H1 (cell line): ENCODE measurements at regions not wholly inside any gene's neighbourhood (a gene's known extent, or its start where the extent isn't known, plus 50 kb on each side); places are given as distances from the start of the nearest gene placed in this dataset.

Source experiments
- ASH2L ChIP-seq: fragments of 200-600, 300-600 bp; sonication (generic); IDR thresholded peaks from one replicate; pipeline ENCODE4 v1.7.1; 2017; ENCODE audit warnings: low read length
- EP300 ChIP-seq, 2 experiments: IDR thresholded peaks; 1 replicate in 1 of 2; 2 replicates in 1 of 2; pipeline ENCODE4 v1.6.1; 2011 to 2012; ENCODE audit warnings: low read depth in 2 of 2, low read length in 2 of 2, mild to moderate bottlenecking in 2 of 2, borderline replicate concordance in 1 of 2, inconsistent platforms in 1 of 2, moderate library complexity in 1 of 2
- HDAC2 ChIP-seq, 2 experiments: fragments of 300-600 bp in 1 of 2; sonication (generic) in 1 of 2; IDR thresholded peaks; 2 replicates each; pipeline ENCODE4 v1.6.1; 2011 to 2012; ENCODE audit warnings: low read depth in 2 of 2, low read length in 2 of 2, mild to moderate bottlenecking in 2 of 2, moderate library complexity in 2 of 2, borderline replicate concordance in 1 of 2, inconsistent platforms in 1 of 2
- KDM5A ChIP-seq: fragments of 200-600 bp; IDR thresholded peaks from 2 replicates; pipeline ENCODE4 v1.7.1; 2012; ENCODE audit warnings: mild to moderate bottlenecking, low read length, inconsistent platforms, mixed read lengths
- POLR2A ChIP-seq, 2 experiments: IDR thresholded peaks; 1 replicate in 1 of 2; 2 replicates in 1 of 2; pipeline ENCODE4 v1.6.1; 2011; ENCODE audit warnings: low read depth in 2 of 2, low read length in 2 of 2, mild to moderate bottlenecking in 2 of 2; ENCODE audit errors: control extremely low read depth in 1 of 2
- RAD21 ChIP-seq, 2 experiments: IDR thresholded peaks in 1 of 2; conservative IDR thresholded peaks in 1 of 2; 2 replicates each; pipeline ENCODE4 v1.6.1; 2011; ENCODE audit warnings: low read depth in 2 of 2, low read length in 2 of 2, improper control_type of control experiment in 1 of 2, inconsistent platforms in 1 of 2, mild to moderate bottlenecking in 1 of 2, moderate library complexity in 1 of 2
- RFX5 ChIP-seq: IDR thresholded peaks from 2 replicates; pipeline ENCODE4 v1.6.1; 2011; ENCODE audit warnings: low read depth, low read length, improper control_type of control experiment, borderline replicate concordance
- SAP30 ChIP-seq: fragments of 300-600 bp; sonication (generic); IDR thresholded peaks from 2 replicates; pipeline ENCODE4 v1.7.1; 2012; ENCODE audit warnings: low read length, moderate library complexity, mild to moderate bottlenecking, inconsistent platforms; ENCODE audit not compliant: insufficient read depth, insufficient replicate concordance
- SIN3A ChIP-seq, 2 experiments: IDR thresholded peaks in 1 of 2; conservative IDR thresholded peaks in 1 of 2; 2 replicates each; pipeline ENCODE4 v1.6.1; 2011 to 2012; ENCODE audit warnings: low read length in 2 of 2, improper control_type of control experiment in 1 of 2, low read depth in 1 of 2, mild to moderate bottlenecking in 1 of 2
- SP4 ChIP-seq: IDR thresholded peaks from 2 replicates; pipeline ENCODE4 v1.6.1; 2012; ENCODE audit warnings: low read length, inconsistent platforms
- TF ChIP-seq, protein P1 (sequence below), 3 experiments: IDR thresholded peaks; 1 replicate in 2 of 3; 2 replicates in 1 of 3; pipeline versions ENCODE4 v1.5.1 to v1.6.1; 2011; ENCODE audit warnings: low read length in 3 of 3, mild to moderate bottlenecking in 3 of 3, inconsistent platforms in 2 of 3, low read depth in 1 of 3, moderate library complexity in 1 of 3; ENCODE audit not compliant: insufficient read depth in 1 of 3; ENCODE audit errors: control extremely low read depth in 1 of 3

DNA sequence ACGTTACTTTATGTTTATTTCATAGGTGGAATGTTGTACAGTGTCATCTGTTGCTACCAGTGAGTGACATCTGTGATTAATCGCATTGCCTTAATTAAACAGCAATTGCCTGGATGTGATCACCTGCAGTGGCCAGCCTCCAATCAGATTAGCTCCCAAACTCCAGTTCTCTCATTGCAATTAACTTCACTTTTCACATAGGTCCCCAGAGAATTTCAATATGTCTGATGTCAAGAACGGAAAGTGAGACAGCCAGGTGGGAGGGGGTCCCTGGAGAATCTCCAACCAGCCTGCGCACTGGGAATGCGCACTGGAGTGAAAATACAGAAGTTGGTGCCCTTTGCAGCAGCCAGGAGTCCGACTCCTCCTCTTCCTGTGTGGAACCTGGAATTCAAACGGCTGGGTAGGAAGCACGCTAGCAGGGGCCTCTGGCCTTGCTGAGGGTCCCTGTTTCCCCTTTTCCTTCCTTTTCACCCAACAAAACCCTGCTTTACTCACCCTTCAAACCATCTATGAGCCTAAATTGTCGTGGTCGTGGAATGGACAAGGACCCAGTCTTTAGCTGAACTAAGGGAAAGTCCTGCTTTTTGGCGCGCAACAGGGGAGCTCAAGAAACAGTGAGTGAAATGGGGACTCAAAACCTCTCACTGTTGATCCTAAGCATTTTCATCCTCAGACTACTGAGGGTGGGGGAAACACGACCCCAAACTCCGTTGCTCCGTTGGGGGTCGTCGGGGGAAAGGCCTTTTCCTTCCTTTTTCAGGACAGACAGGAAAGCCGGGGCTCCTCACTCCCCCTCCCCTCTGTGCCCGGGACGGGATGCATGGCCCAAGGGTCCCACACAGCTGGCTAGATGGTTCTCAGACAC is 1355.5 kb upstream of the LRRTM3 start (continued):
- peak; percentile 74 for TF ChIP-seq SAP30
- TF ChIP-seq SP4 = peak; percentile 43; the same call in 1 of the 2 replicates
- TF ChIP-seq RAD21 (IDR thresholded peaks at IDR 0.05 in 1 of 2, conservative IDR thresholded peaks at IDR 0.05 in 1 of 2; ENCODE audit: low read depth in 2 of 2, low read length in 2 of 2) = peak in 1 of 2 experiments; percentile 18; a peak in 2 of 4 replicates
- no peak for TF ChIP-seq EP300 (IDR thresholded peaks at IDR 0.05; ENCODE audit: borderline replicate concordance in 1 of 2, low read depth in 2 of 2, low read length in 2 of 2)
- TF ChIP-seq, protein P1, sequence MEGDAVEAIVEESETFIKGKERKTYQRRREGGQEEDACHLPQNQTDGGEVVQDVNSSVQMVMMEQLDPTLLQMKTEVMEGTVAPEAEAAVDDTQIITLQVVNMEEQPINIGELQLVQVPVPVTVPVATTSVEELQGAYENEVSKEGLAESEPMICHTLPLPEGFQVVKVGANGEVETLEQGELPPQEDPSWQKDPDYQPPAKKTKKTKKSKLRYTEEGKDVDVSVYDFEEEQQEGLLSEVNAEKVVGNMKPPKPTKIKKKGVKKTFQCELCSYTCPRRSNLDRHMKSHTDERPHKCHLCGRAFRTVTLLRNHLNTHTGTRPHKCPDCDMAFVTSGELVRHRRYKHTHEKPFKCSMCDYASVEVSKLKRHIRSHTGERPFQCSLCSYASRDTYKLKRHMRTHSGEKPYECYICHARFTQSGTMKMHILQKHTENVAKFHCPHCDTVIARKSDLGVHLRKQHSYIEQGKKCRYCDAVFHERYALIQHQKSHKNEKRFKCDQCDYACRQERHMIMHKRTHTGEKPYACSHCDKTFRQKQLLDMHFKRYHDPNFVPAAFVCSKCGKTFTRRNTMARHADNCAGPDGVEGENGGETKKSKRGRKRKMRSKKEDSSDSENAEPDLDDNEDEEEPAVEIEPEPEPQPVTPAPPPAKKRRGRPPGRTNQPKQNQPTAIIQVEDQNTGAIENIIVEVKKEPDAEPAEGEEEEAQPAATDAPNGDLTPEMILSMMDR (IDR thresholded peaks at IDR 0.05; ENCODE audit: control extremely low read depth in 1 of 3, insufficient read depth in 1 of 3, low read depth in 1 of 3, low read length in 3 of 3) = peak in 1 of 3 experiments; percentile 1; a peak in 1 of 4 replicates
- peak; percentile 51 to 91 for TF ChIP-seq POLR2A (IDR thresholded peaks at IDR 0.05; ENCODE audit: control extremely low read depth in 1 of 2, low read depth in 2 of 2, low read length in 2 of 2)
- 0 out of 4 replicates have a peak, but pooled peaks of 1 of the 2 experiments have one; percentile 33 for TF ChIP-seq HDAC2 (IDR thresholded peaks at IDR 0.05; ENCODE audit: borderline replicate concordance in 1 of 2, low read depth in 2 of 2, low read length in 2 of 2)
- TF ChIP-seq SIN3A (conservative IDR thresholded peaks at IDR 0.05 in 1 of 2, IDR thresholded peaks at IDR 0.05 in 1 of 2; ENCODE audit: low read depth in 1 of 2, low read length in 2 of 2) = peak in 1 of 2 experiments; percentile 6; a peak in 1 of 4 replicates
- TF ChIP-seq ASH2L = peak; percentile 97
- TF ChIP-seq KDM5A = no peak
- 0 out of 2 replicates have a peak, but pooled peaks have one; percentile 32 for TF ChIP-seq RFX5
- TF ChIP-seq, all 59 proteins: peak for 16
